NCI-H226 (cell line): ENCODE measurements at regions not wholly inside any gene's neighbourhood (a gene's known extent, or its start where the extent isn't known, plus 50 kb on each side); places are given as distances from the start of the nearest gene placed in this dataset.
"Not testable (repeated sequence)": the region's sequence is repeated elsewhere in the genome, so short reads cannot be mapped to it uniquely, and the experiment has no call there.

ENCODE experiments used
- DNase-seq: peaks from one replicate; pipeline ENCODE4 v3.0.0-alpha.2; 2015

DNA sequence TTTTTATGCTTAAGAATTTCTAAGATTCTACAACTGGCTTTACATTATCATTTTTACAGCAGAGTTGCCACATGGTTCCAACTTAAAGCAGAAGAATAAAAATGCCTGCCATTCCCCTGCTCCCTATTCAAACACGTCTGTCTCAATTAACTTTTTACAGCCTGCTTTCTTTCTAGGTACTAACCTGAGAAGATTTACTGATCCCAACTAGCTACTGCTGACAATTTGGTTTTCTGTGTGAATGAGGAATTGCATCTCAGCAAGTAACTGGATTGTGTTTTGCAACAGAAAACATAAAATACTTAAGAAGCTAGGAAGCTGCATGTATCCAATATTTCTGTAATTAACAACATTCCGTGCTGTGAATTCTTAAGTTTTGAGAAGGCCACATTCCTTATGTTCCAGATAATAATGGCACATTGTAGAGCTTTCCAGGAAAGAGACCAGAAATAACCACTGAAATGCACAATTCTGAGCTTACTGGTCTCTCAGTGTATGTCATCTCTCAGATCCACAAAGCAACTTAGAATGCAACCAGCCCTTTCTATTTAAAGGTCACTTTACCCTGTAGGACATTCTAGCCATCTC is 306.8 kb upstream of the NMUR2 start:
- no peak for DNase-seq

DNA sequence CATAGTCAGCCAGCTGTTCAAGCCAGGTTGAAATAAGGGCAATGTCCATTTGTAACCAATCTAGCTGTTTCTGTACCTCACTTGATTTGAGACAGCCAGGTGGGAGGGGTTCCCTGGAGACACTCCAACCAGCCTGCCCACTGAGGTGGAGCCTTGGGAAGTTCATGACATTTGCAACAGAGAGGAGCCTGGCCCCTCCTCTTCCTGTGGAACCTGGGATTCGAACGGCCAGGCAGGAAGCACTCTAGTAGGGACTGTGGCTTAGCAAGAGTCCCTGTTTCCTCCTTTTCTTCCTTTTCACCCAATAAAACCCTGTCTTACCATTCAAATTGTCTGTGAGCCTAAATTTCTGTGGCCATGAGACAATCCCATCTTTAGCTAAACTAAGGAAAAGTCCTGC is 312.3 kb upstream of the NMUR2 start:
- no peak for DNase-seq

DNA sequence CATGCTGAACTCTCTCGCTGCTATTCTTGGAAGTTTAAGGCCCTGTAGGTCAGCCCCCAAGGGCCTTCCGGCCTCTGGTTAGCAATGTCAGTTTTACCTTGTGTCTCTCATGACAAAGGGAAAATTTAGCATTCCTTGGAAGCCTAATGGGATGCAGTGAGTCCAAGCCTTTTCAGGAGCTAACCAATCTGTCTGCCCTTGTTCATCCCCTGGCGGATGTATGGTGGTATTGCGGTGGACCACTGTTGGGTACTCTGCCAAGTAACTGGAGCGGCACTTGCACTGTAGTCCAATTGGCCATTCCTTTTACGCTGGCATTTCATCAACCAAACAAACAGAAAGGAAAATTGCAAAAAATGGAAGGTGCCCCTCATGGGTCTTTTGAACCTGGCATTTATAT is 318.4 kb upstream of the NMUR2 start:
- no peak for DNase-seq

DNA sequence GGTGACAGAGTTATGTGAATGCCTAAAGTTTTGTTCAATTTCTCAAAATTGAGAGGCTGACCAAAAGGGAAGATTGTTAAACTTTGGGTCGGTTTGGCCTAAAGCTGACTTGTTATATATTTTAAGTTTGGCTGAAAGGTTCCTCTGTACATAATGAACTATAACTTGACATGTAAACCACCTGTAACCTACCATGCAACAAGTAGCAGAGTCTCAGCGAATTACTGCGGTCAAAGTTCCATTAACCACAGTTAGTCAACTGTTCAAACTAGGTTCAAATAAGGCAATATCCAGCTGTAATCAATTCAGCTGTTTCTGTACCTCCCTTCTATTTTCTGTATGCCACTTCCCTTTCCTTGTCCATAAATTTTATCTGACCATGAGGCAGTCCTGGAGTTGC is 325.1 kb upstream of the NMUR2 start:
- no peak for DNase-seq

DNA sequence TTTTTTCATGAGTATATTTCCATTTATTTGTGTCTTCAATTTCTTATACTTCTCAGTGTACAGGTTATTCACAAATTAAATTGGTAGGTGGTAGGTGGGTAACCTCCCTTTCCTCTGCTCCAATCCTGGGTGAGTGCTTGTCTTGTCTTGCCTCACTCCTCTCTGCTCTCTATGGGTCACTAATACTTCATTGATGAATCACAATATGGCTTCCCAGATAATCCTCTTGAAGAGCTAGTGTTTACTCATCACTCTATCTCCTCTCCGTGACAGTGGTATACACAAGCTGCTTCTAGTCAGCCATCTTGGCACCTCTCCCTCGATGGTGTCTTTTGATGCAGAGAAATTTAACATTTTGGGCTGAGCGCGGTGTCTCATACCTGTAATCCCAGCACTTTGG is 331.8 kb upstream of the NMUR2 start:
- DNase-seq = no peak

DNA sequence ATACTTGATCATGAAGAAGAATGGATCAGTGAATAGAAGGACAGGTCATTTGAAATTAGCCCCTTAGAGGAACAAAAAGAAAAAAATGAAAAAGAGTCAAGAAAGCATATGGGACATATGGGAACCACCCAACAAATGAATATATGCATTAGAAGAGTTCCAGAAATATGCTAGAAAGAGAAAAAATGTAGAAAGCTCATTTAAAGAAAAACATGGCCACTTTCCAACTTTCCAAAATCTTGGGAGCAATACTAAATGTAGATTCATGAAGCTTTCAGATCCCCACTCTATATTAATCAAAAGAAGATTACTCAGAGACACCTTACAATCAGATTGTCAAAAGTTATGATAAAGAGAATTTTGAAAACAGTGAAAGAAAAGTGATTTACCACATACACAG is 334.8 kb upstream of the NMUR2 start:
- no peak for DNase-seq

DNA sequence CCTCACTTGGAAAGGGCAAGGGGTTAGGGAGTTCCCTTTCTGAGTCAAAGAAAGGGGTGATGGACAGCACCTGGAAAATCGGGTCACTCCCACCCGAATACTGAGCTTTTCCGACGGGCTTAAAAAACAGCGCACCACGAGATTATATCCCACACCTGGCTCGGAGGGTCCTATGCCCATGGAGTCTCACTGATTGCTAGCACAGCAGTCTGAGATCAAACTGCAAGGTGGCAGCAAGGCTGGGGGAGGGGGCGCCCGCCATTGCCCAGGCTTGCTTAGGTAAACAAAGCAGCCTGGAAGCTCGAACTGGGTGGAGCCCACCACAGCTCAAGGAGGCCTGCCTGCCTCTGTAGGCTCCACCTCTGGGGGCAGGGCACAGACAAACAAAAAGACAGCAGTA is 336.0 kb upstream of the NMUR2 start:
- DNase-seq = not testable (repeated sequence)

DNA sequence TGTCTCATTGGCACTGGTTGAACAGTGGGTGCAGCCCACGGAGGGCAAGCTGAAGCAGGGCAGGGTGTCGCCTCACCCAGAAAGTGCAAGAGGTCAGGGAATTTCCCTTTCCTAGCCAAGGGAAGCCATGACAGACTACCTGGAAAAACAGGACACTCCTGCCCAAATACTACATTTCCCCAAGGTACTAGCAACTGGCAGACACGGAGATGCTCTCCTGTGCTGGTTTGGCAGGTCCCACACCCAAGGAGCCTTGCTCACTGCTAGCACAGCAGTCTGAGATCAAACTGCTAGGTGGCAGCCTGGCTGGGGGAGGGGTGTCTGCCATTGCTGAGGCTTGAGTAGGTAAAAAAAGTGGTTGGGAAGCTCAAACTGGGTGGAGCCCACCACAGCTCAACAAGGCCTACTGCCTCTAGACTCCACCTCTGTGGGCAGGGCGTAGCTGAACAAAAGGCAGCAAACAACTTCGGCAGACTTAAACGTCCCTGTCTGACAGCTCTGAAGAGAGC is 382.7 kb upstream of the NMUR2 start:
- not testable (repeated sequence) for DNase-seq

DNA sequence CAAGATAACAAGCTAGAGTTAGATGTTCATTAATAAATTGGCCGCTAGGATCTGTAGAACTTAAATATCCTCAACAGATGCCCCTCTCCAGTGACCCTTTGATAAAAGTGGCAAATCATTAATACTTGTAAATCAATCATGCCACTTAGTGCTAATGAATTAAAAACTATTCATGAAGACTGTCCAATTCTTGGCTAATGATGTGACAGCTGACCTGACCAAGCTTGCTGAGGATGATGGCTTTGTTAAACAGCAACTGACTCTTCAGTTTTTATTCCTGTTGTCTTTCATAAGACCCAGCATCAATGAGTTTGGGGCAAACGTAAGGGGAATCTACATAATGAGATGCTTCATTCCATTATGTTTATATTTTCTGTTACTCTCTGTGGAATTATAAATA is 396.8 kb upstream of the NMUR2 start:
- DNase-seq = no peak

DNA sequence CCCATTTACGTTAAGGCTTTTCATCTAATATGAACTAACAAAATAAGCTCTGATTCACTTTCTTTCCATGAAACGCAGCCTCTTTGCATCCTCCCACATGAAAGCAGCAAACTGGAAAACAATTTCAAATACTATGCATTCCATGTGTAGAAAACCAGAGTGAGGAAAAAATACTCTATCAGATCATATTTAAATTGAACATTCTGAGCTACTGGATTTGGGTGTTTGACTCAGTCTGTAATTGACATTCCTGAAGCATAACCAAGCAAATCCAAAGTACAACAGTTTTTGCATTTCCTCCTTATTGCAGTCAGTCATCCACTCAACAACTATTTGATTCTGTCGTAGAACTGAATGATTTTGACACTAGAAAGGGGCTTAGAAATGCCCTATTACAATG is 399.1 kb upstream of the NMUR2 start:
- DNase-seq = no peak

DNA sequence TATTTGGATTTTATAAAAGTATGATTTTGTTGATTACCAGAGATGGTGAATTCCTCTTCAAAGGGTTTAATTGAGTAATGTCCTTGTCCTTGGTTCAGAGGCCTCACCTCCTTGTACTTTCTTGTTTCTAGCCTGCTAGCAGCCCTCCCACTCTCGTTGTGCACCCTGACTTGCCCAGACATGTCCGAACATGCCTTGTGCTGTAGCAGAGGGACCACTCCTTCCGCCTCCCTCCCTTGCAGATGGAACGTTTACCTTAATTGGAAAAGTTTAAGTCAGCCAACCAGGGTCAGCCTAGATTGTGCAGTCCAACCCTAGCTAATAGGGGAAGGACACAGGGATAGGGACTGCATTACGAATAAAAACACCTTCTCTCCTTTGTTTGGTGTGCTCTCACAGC is 406.9 kb upstream of the NMUR2 start:
- no peak for DNase-seq

DNA sequence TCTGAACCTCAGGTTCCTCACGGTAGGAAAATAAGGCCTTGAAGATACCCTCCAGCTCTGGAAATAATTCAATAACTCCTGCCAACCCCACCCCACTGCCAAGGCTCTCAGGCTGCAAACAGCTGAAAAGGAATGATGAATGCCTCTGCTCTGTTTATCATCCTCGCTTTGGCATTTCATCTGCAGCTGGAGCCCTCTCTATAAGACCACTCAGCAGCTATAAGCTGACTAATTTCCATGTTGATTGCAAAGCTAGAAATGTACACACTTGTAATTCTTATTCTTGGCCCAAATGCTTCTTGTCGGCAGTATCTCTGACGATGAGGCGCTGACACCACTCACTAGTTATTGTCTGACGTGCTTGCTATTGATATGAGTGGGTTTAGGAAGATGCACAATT is 408.4 kb upstream of the NMUR2 start:
- no peak for DNase-seq

DNA sequence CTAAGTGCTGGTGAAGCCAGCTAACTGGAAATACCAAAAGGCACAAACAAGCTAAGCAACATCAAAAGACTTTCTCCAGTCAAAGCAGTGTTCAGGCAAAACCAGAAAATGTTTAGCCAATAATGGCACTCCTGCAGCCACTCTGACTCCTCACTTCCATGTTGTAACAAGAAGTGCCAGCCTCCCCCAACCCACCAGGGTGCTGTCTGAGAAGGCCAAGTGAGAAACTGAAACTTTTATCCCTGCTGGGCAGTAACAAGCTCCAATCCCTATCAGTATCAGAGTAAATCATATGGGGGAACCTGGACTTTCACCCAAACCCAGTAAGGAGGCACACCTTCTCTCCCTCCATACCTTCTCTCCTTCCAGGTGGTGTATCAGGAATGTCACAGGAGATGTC is 414.8 kb upstream of the NMUR2 start:
- no peak for DNase-seq

DNA sequence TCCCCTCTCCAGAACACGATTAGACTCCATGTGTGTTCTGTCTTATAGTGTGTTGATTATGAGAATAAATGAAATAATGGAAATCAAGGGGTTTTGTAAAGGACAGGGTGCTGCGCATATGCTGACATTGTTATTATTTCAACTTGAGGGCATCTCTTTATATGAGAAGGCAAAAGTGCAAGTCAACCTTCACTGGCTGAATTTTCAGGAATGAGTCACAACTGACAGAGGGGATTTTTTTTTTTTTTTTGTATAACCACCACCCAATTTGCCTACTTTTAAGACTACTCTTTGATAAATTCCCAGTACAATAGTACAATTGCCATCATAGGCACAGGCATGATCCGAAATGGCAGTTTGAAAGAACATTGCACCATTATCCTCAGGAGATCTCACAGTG is 419.2 kb upstream of the NMUR2 start:
- no peak for DNase-seq

DNA sequence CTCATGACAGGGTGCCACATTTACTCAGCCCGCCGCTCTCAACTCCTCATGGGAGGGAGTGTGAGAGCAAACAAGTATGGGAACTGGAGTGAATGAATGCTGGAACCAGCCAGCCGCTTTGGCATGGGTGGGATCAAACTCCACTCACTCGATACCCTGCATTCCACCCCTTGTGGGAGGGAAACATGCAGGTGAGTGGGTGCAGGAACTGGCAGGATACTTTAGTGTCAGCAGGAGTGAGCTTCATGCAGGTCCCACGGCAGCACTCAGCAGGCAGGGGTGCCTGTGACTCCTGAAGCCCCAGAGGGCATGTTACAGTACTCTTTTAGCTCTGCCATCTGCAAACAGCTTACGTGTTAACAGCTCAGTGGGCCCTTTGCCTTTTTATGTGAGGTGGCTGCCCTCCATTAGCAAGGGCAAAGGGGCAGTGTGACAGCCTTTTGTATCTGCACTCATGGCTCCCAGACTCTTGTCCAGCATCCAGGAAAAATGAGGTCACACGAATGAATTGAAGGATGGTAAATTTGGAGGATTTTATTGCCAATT is 433.2 kb upstream of the NMUR2 start:
- no peak for DNase-seq

DNA sequence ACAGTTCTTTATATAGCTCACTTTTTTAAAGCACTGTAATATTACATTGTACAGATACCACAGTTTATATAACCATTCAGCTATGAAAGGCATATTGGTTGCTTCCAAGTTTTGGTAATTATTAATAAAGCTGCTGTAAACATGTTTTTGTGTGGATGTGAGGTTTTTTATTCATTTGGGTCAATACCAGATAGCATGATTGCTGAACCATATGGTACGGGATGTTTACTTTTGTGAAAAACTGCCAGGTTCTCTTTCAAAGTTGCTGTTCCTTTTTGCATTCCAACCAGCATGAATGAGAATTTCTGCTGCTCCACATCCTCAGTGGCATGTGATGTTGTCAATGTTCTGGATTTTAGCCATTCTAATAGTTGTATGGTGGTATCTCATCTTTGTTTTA is 439.6 kb upstream of the NMUR2 start:
- no peak for DNase-seq

DNA sequence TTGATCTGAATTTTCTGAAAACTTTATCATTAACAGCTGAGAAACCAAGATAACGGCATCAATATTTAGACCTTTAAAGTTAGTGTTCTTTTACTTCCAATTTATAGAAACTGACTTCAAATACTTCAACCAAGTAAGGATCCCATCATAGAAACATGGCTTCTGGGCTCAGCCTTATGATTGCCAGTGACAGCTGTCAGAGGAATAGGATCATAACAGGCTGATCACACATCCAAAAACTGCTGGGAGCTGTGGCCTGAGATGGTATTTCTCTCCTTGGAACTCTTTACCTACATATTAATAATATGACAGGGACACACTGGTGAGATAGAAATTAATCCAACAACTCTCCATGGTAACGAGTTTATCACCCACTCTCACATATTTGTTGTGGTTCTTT is 448.3 kb upstream of the NMUR2 start:
- no peak for DNase-seq

DNA sequence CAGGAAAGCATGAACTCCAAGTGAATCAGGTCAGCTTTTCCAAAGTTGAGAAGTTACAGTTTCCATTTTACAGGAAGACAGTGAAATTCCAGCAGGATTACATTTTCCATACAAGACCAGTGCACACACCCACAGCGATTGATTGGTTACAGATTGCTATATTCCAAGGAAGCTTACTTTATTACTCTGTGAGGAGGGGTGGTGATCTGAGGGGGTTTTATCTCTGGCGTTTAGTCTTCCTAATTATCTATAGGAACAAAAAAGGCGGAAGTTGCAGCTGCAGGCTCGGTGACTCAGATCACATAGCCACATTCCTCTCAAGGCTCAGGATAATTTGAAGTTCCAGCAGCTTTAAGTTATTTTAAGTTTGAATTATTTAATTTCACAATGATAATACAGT is 450.4 kb upstream of the NMUR2 start:
- no peak for DNase-seq

DNA sequence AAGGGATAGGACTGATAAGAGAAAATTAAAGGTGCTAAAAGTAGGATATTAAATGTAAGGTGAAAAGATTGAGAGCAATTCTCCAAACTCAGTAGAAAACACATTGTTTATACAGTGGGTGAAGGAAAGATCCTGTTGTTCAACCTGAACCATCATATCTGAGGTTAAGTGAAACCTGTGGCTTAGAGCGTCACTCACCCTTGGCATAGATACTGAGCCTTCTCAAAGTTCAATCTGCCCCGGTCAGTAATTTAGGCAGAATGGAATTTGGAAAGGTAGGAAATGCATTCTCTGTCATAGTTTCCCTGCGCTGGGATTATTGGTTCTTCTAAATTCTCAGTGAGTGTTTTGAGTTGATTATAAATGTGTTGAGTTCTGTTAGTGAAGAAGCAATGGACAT is 456.2 kb upstream of the NMUR2 start:
- no peak for DNase-seq

DNA sequence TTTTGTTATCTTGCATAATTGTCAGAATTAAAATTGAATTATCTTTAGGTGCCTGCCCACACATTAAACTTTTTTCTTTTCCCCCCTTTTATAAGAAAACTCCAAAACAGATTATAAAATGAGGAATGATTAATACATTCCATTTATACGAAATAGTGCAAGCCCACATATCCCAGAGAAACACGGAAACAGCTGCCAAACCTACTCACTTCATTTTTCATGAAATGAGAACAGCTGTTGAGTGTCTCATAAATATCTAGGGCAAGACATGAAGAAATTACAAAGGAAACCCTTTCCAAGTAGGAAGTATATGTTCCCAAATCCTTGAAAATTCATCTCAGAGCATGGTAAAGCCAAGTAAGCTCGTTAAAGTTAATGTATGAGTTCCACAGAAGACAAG is 459.4 kb upstream of the NMUR2 start:
- DNase-seq = no peak

DNA sequence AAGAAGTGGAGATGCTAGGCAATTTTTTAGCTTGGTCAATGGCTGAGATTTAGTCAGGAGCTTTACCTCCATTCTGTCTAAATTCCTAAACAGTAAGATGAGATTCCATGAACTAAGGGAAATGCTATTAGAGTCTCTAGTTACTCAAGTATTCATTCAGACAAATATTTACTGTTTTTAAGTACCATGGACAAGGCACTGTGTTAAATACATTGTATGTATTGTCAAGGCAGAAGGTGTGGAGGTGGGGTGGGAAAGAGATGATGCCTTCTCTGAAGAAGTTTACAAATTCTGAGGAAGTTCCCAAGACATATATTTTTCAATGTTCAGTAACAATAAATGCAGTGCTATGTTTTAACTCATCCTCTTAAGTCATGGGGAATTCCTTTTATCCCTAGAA is 459.9 kb upstream of the NMUR2 start:
- DNase-seq = no peak

DNA sequence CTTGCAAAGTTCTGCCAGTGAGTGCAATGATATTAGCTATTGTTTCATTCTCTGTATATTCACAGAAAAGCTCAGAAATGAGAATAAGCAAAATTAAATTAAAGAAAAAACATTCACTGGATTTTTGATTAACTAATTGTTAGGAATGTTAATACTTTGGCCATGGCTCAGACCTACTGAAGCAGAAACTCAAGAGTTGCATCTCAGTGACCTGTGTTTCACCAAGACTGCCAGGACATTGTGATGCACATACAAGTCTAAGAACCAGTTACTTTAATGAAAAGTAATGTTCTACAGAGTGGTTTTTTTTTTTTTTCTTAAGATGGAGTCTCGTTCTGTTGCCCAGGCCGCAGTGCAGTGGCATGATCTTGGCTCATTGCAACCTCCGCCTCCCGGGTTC is 464.9 kb upstream of the NMUR2 start:
- no peak for DNase-seq

DNA sequence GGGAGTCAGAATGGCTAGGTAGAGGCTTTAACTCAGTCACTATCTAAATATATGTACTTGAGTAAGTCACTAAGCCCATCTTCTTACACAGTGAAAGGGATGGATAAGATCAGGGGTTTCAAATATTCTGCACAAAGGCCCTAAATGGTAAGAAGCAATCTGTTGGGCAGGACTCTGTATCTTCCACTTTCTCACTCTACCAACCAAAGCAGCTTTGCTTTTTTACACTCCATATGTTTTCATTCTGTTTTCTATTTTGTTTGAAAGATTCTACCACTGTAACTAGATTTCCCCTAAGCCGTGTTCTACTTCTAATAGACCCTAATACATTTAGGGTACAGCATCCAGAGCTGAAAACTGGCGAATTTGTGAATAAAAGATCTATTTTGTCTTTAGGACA is 477.5 kb upstream of the NMUR2 start:
- DNase-seq = no peak

DNA sequence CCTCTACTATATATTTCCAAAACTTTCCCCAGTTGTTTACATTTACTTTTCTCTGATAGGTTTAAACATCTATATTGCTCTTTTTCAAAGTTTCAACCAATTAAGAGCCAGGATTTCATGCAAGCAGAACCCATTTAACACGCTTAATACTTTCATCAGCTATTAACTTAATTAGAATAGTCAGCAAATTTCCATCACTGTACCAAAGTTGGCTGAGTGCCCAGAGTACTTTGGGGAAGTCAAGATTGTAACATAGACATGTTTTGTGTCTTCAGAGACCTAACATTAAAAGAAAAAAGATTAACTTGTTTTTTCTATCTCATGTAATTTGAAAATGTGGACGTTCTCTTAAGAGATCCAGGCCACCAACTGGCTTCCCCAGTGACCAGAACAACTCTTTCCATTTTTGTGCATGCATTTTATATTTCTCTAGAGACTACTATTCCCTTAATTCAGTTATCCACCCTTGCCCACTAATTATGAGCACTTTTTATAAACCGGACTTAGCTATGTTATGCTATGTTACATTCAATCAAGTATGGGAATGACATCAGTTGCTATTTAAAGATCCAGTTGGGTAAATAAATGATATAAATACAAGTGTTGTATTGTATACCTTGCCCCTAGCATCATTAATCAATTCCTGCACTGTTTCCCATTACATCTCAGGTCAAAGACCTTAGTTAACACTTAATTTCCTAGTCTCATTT is 478.1 kb upstream of the NMUR2 start:
- no peak for DNase-seq

DNA sequence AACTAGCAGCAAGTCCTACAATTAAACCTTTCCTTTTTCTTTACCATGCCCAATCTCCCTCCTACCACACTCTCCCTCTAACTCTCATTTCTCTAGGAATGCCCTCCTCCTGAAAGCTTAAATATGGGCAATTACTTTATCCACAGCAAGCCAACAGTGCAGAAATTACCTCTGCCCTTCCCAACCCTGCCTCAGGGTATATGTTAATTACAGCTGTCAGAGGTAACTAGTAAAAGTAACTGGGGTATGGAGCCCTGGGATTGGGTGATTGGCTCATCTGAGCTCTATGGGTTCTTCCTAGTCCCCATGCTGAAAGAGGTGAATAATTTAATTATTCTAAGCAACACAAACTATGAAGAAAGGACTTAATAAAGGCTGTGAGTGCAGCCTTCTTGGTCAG is 478.9 kb upstream of the NMUR2 start:
- no peak for DNase-seq
